HEK293T (cell line): ENCODE measurements at regions not wholly inside any gene's neighbourhood (a gene's known extent, or its start where the extent isn't known, plus 50 kb on each side); places are given as distances from the start of the nearest gene placed in this dataset.

ENCODE experiments used
- CTCF ChIA-PET: fragments of 350-600 bp; formaldehyde crosslinking; extraction: SDS; loops from one replicate; lab custom pipeline; 2021; ENCODE audit warnings: antibody characterized with exemption, inconsistent platforms; lab: Yijun Ruan, JAX
- POLR2A ChIA-PET: fragments of 350-600 bp; formaldehyde crosslinking; extraction: SDS; loops from one replicate; lab custom pipeline; 2020; ENCODE audit warnings: antibody characterized with exemption, inconsistent platforms; lab: Yijun Ruan, JAX
- DNase-seq: peaks from one replicate; pipeline ENCODE4 v3.0.0; 2012; ENCODE audit warnings: mixed read lengths; ENCODE audit errors: extremely low spot score
- ARNT ChIP-seq: fragments of 450-650 bp; IDR thresholded peaks from 2 replicates; pipeline ENCODE4 v1.6.1; 2017; ENCODE audit warnings: mild to moderate bottlenecking
- BHLHE40 ChIP-seq: fragments of 450-650 bp; IDR thresholded peaks from 2 replicates; pipeline ENCODE4 v1.6.1; 2016; ENCODE audit warnings: mild to moderate bottlenecking, moderate library complexity, borderline replicate concordance
- CTBP1 ChIP-seq: fragments of 450-650 bp; IDR thresholded peaks from 2 replicates; pipeline ENCODE4 v1.6.1; 2016; ENCODE audit warnings: borderline replicate concordance
- ELF4 ChIP-seq: fragments of 450-650 bp; IDR thresholded peaks from 2 replicates; pipeline ENCODE4 v1.6.1; 2017; ENCODE audit warnings: antibody characterized with exemption
- FOXA1 ChIP-seq: fragments of 450-650 bp; IDR thresholded peaks from 2 replicates; pipeline ENCODE4 v1.6.1; 2016; ENCODE audit warnings: mild to moderate bottlenecking
- FOXK2 ChIP-seq: fragments of 450-650 bp; IDR thresholded peaks from 2 replicates; pipeline ENCODE4 v1.6.1; 2016; ENCODE audit warnings: mild to moderate bottlenecking
- FOXM1 ChIP-seq: fragments of 450-650 bp; IDR thresholded peaks from 2 replicates; pipeline ENCODE4 v1.6.1; 2017; ENCODE audit warnings: mild to moderate bottlenecking, borderline replicate concordance
- HDGF ChIP-seq: fragments of 450-650 bp; IDR thresholded peaks from 2 replicates; pipeline ENCODE4 v1.6.1; 2017; ENCODE audit warnings: antibody characterized with exemption, borderline replicate concordance
- L3MBTL2 ChIP-seq: fragments of 450-650 bp; conservative IDR thresholded peaks from 2 replicates; pipeline ENCODE4 v1.6.1; 2016; ENCODE audit warnings: mild to moderate bottlenecking
- LEF1 ChIP-seq: fragments of 450-650 bp; IDR thresholded peaks from 2 replicates; pipeline ENCODE4 v1.6.1; 2017; ENCODE audit warnings: mild to moderate bottlenecking, borderline replicate concordance
- NFRKB ChIP-seq: fragments of 450-650 bp; IDR thresholded peaks from 2 replicates; pipeline ENCODE4 v1.6.1; 2016; ENCODE audit warnings: mild to moderate bottlenecking, moderate library complexity
- PKNOX1 ChIP-seq: fragments of 450-650 bp; IDR thresholded peaks from 2 replicates; pipeline ENCODE4 v1.6.1; 2016
- SP1 ChIP-seq: fragments of 450-650 bp; IDR thresholded peaks from 2 replicates; pipeline ENCODE4 v1.6.1; 2017
- SUZ12 ChIP-seq: fragments of 450-650 bp; IDR thresholded peaks from 2 replicates; pipeline ENCODE4 v1.6.1; 2016; ENCODE audit warnings: mild to moderate bottlenecking
- TARDBP ChIP-seq: fragments of 450-650 bp; IDR thresholded peaks from 2 replicates; pipeline ENCODE4 v1.6.1; 2016
- ZNF384 ChIP-seq: fragments of 450-650 bp; IDR thresholded peaks from 2 replicates; pipeline ENCODE4 v1.6.1; 2016

GRCh38 chr2:8004250-8004681, 677.6 kb upstream of the ID2 start:
- no peak for DNase-seq
- ChIA-PET CTCF (no interaction called here), POLR2A (no interaction called here)
- TF ChIP-seq LEF1 (no peak), FOXK2 (no peak), FOXM1 (no peak), SP1 (no peak), TARDBP (no peak), ELF4 (no peak), BHLHE40 (no peak), HDGF (no peak), PKNOX1 (no peak), NFRKB (no peak), CTBP1 (no peak), FOXA1 (no peak), ZNF384 (no peak), SUZ12 (no peak)

GRCh38 chr2:8006181-8006580, 675.7 kb upstream of the ID2 start:
- no peak for DNase-seq
- POLR2A ChIA-PET, result no interaction called here
- CTCF ChIA-PET, result no interaction called here
- TF ChIP-seq FOXA1 (no peak), HDGF (no peak)

GRCh38 chr2:8006626-8007025, 675.2 kb upstream of the ID2 start:
- no peak for DNase-seq
- TF ChIP-seq HDGF (no peak), FOXA1 (no peak), SP1 (no peak), TARDBP (no peak), ZNF384 (no peak), SUZ12 (no peak), FOXK2 (no peak), NFRKB (no peak), FOXM1 (no peak), ARNT (no peak), LEF1 (no peak), CTBP1 (no peak), L3MBTL2 (no peak), BHLHE40 (no peak), PKNOX1 (no peak), ELF4 (no peak)
- CTCF ChIA-PET, result no interaction called here
- POLR2A ChIA-PET, result no interaction called here

GRCh38 chr2:8009010-8009597, 672.8 kb upstream of the ID2 start:
- ChIA-PET CTCF (no interaction called here), POLR2A (no interaction called here)
- no peak for DNase-seq
- TF ChIP-seq SP1 (no peak), HDGF (no peak), LEF1 (no peak)

- no peak for DNase-seq
- ChIA-PET CTCF (no interaction called here), POLR2A (no interaction called here)
- no peak for TF ChIP-seq L3MBTL2
- TF ChIP-seq NFRKB, result no peak
- no peak for TF ChIP-seq FOXM1
- no peak for TF ChIP-seq HDGF
- TF ChIP-seq ELF4, result no peak
- TF ChIP-seq SUZ12, result no peak
- TF ChIP-seq LEF1, result no peak
- no peak for TF ChIP-seq FOXA1
- no peak for TF ChIP-seq ZNF384
- no peak for TF ChIP-seq CTBP1
- no peak for TF ChIP-seq TARDBP
- TF ChIP-seq FOXK2, result no peak
- TF ChIP-seq PKNOX1, result no peak
- TF ChIP-seq BHLHE40, result no peak
- TF ChIP-seq SP1, result no peak
Observed at GRCh38 chr2:8015848-8016600, 665.8 kb upstream of the ID2 start.

- ChIA-PET CTCF (no interaction called here), POLR2A (no interaction called here)
- TF ChIP-seq ZNF384, result no peak
- TF ChIP-seq ARNT, result no peak
- no peak for TF ChIP-seq CTBP1
- no peak for TF ChIP-seq ELF4
- no peak for TF ChIP-seq BHLHE40
- no peak for TF ChIP-seq FOXK2
- no peak for TF ChIP-seq HDGF
- TF ChIP-seq FOXA1, result no peak
- TF ChIP-seq TARDBP, result no peak
- TF ChIP-seq L3MBTL2, result no peak
- TF ChIP-seq SP1, result no peak
- no peak for DNase-seq
Observed at GRCh38 chr2:8016688-8017087, 665.2 kb upstream of the ID2 start.
